ENCODE measurements at regions not wholly inside any gene's neighbourhood (a gene's known extent, or its start where the extent isn't known, plus 50 kb on each side); places are given as distances from the start of the nearest gene placed in this dataset.

DNA sequence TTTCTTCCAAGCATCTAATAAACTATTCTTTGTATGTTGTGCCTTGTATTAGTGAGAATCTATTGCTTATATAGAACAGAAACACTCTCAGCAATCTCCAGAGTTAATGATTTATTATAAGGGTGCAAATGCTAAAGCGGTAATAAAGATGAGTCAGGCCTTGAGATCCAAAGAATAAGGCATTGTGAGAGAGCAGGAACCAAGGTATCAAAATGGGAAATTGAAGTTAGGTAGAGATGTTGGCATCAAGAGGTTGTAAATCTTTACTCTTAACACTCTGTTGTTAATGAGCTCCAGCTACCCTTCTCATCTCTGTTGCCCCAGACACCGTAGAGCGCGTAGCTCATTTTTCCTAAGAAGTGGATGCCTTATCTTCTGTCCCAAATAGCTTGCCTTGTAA lies 375.2 kb downstream of the ARL4A start:
- Histone ChIP-seq H4K20me1 (ENCODE audit: insufficient read depth, low read depth, low read length) (no peaks in the 10 kb centered on the region), H3K4me2 (ENCODE audit: low read depth, low read length, poor library complexity, severe bottlenecking) (no peak overlapping the region), H3K9me3 (ENCODE audit: low read length) (no peaks in the 10 kb centered on the region), H3K79me2 (ENCODE audit: low read length) (no peaks in the 10 kb centered on the region), H3K9me2 (replicated peaks; ENCODE audit: insufficient read depth, low read length) (no peaks in the 10 kb centered on the region), H3K36me3 (ENCODE audit: insufficient read depth, low read length) (no peaks in the 10 kb centered on the region), H3K27me3 (ENCODE audit: low read length) (no peaks in the 10 kb centered on the region), H2AFZ (ENCODE audit: low read length) (no peak overlapping the region), H3K9ac (ENCODE audit: low read length) (no peak overlapping the region), H3K4me3 (ENCODE audit: low read length) (no peak overlapping the region), H3K27ac (ENCODE audit: low read length) (no peak overlapping the region), H3K4me1 (ENCODE audit: low read length) (peaks cover 3% of the 10 kb centered on the region; the same call in 1 of the 2 replicates)
- DNase-seq, result no peak

DNA sequence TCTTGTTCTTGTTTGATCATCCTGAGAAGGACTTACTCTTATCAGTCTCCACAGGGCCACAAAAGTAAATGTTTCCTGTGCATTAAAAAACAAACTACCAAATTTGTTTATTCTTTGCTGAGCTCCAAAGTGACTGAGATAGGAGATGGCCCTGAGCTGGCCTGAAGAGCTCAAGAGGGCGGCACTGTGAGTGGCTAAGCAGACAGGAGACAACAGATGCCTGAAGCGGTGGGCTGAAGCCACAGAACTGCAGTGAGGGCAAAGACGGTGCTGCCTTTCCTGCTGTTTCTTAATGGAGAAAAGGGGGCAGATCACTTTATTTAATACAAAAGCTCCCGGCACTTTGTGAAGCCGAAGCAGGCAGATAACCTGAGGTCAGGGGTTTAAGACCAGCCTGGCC lies 379.6 kb downstream of the ARL4A start:
- no peaks in the 10 kb centered on the region for H3K36me3 ChIP-seq (ENCODE audit: insufficient read depth, low read length)
- no peak overlapping the region for H3K4me2 ChIP-seq (ENCODE audit: low read depth, low read length, poor library complexity, severe bottlenecking)
- no peaks in the 10 kb centered on the region for H3K9me3 ChIP-seq (ENCODE audit: low read length)
- no peaks in the 10 kb centered on the region for H3K9me2 ChIP-seq (replicated peaks; ENCODE audit: insufficient read depth, low read length)
- no peak for DNase-seq
- H2AFZ ChIP-seq (ENCODE audit: low read length), result no peak overlapping the region
- H3K27ac ChIP-seq (ENCODE audit: low read length), result no peak overlapping the region
- no peak overlapping the region for H3K9ac ChIP-seq (ENCODE audit: low read length)
- H3K79me2 ChIP-seq (ENCODE audit: low read length), result no peaks in the 10 kb centered on the region
- no peaks in the 10 kb centered on the region for H3K4me1 ChIP-seq (ENCODE audit: low read length)
- H3K27me3 ChIP-seq (ENCODE audit: low read length), result no peaks in the 10 kb centered on the region
- H4K20me1 ChIP-seq (ENCODE audit: insufficient read depth, low read depth, low read length), result no peaks in the 10 kb centered on the region
- H3K4me3 ChIP-seq (ENCODE audit: low read length), result no peak overlapping the region

DNA sequence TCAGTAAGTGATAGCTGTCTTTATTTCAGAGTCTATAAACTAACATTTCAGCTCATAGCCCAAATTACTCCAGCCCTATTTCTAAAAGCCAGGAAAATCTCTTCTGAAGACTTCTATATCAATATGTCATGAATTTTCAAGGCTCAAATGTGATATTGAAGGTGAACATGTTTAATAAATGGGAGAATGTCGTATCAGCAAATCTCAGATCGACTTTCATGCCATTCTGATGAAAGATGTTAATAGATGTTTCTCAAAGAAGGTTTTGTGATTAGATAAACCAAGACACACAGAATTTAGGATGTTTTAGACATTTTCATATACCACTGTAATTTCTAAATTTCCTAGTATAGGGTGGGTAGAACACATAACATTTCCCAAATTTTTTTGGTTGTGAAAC lies 380.6 kb downstream of the ARL4A start:
- Histone ChIP-seq H3K4me2 (ENCODE audit: low read depth, low read length, poor library complexity, severe bottlenecking) (no peak overlapping the region), H3K36me3 (ENCODE audit: insufficient read depth, low read length) (no peaks in the 10 kb centered on the region), H3K9me3 (ENCODE audit: low read length) (no peaks in the 10 kb centered on the region), H2AFZ (ENCODE audit: low read length) (no peak overlapping the region), H3K27me3 (ENCODE audit: low read length) (no peaks in the 10 kb centered on the region), H3K4me1 (ENCODE audit: low read length) (no peaks in the 10 kb centered on the region), H4K20me1 (ENCODE audit: insufficient read depth, low read depth, low read length) (no peaks in the 10 kb centered on the region), H3K9me2 (replicated peaks; ENCODE audit: insufficient read depth, low read length) (no peaks in the 10 kb centered on the region), H3K79me2 (ENCODE audit: low read length) (no peaks in the 10 kb centered on the region), H3K27ac (ENCODE audit: low read length) (no peak overlapping the region), H3K9ac (ENCODE audit: low read length) (no peak overlapping the region), H3K4me3 (ENCODE audit: low read length) (no peak overlapping the region)
- no peak for DNase-seq

DNA sequence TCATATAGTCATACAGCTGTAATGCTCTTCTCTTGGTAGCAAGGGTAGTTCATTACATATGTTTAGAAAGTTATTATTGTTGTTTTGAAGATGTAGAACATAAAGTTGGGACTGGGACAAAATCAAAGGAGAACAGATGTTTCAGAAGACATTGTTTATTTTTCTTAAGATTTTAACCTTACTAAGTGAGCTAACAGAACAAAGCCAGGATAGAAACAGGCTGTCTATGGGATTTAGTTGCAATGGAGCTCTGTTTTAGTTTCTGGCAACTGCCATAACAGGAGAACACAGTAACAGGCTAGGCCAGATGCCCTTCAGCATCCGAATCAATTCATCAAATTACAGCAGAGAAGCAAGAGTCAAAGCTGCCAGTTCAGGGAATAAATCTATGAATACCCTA lies 382.4 kb downstream of the ARL4A start:
- Histone ChIP-seq H3K27me3 (ENCODE audit: low read length) (no peaks in the 10 kb centered on the region), H3K27ac (ENCODE audit: low read length) (no peak overlapping the region), H3K4me2 (ENCODE audit: low read depth, low read length, poor library complexity, severe bottlenecking) (no peak overlapping the region), H4K20me1 (ENCODE audit: insufficient read depth, low read depth, low read length) (no peaks in the 10 kb centered on the region), H3K4me1 (ENCODE audit: low read length) (no peaks in the 10 kb centered on the region), H3K9me2 (replicated peaks; ENCODE audit: insufficient read depth, low read length) (no peaks in the 10 kb centered on the region), H2AFZ (ENCODE audit: low read length) (no peak overlapping the region), H3K36me3 (ENCODE audit: insufficient read depth, low read length) (no peaks in the 10 kb centered on the region), H3K9me3 (ENCODE audit: low read length) (no peaks in the 10 kb centered on the region), H3K9ac (ENCODE audit: low read length) (no peak overlapping the region), H3K4me3 (ENCODE audit: low read length) (no peak overlapping the region), H3K79me2 (ENCODE audit: low read length) (no peaks in the 10 kb centered on the region)
- DNase-seq, result no peak

DNA sequence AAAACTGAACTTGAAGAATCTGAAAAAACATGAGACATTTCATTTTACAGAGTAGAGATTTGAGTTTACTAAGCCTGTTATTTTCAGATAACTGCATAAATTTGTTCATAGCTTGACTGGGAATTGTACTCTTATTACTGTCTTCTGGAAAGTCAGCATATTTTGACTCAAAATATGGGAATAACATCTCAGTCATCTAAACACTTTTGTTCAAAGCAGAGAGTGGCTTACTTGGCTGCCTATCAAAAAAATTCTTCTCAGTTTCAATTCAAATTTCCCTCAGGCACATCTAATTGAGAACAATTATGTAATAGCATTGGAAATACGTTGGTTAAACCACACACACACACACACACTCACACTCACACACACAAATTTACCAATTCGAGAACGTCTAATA lies 384.6 kb downstream of the ARL4A start:
- no peaks in the 10 kb centered on the region for H3K79me2 ChIP-seq (ENCODE audit: low read length)
- H3K9me3 ChIP-seq (ENCODE audit: low read length), result no peaks in the 10 kb centered on the region
- H2AFZ ChIP-seq (ENCODE audit: low read length), result no peak overlapping the region
- H3K27me3 ChIP-seq (ENCODE audit: low read length), result no peaks in the 10 kb centered on the region
- H3K36me3 ChIP-seq (ENCODE audit: insufficient read depth, low read length), result no peaks in the 10 kb centered on the region
- no peaks in the 10 kb centered on the region for H3K9me2 ChIP-seq (replicated peaks; ENCODE audit: insufficient read depth, low read length)
- no peak overlapping the region for H3K9ac ChIP-seq (ENCODE audit: low read length)
- DNase-seq, result no peak
- H3K27ac ChIP-seq (ENCODE audit: low read length), result no peak overlapping the region
- H3K4me3 ChIP-seq (ENCODE audit: low read length), result no peak overlapping the region
- H3K4me2 ChIP-seq (ENCODE audit: low read depth, low read length, poor library complexity, severe bottlenecking), result no peak overlapping the region
- H4K20me1 ChIP-seq (ENCODE audit: insufficient read depth, low read depth, low read length), result no peaks in the 10 kb centered on the region
- H3K4me1 ChIP-seq (ENCODE audit: low read length), result no peaks in the 10 kb centered on the region

DNA sequence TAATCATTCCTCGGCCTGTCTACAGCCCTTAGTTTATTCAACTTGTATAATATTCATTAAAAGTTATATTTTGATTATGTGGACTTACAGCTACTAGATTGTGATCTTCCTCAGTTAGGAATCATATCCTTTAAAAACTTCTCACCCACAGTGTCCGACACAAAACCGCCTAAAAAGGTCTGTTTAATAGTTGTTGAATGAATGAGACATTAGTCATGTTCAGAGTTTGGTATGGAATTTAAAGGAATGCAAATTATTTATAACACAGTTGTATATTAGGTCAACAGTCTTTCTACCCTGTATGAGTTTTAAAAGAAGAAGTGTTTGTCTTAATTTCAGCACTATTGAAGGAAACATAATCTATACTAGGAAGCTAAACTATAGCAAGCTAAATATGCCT lies 390.0 kb downstream of the ARL4A start:
- Histone ChIP-seq H3K4me1 (ENCODE audit: low read length) (no peaks in the 10 kb centered on the region), H3K36me3 (ENCODE audit: insufficient read depth, low read length) (no peaks in the 10 kb centered on the region), H3K9me3 (ENCODE audit: low read length) (no peaks in the 10 kb centered on the region), H3K27me3 (ENCODE audit: low read length) (no peaks in the 10 kb centered on the region), H4K20me1 (ENCODE audit: insufficient read depth, low read depth, low read length) (no peaks in the 10 kb centered on the region), H3K79me2 (ENCODE audit: low read length) (no peaks in the 10 kb centered on the region), H2AFZ (ENCODE audit: low read length) (no peak overlapping the region), H3K4me3 (ENCODE audit: low read length) (no peak overlapping the region), H3K9me2 (replicated peaks; ENCODE audit: insufficient read depth, low read length) (no peaks in the 10 kb centered on the region), H3K27ac (ENCODE audit: low read length) (no peak overlapping the region), H3K9ac (ENCODE audit: low read length) (no peak overlapping the region), H3K4me2 (ENCODE audit: low read depth, low read length, poor library complexity, severe bottlenecking) (no peak overlapping the region)
- no peak for DNase-seq

DNA sequence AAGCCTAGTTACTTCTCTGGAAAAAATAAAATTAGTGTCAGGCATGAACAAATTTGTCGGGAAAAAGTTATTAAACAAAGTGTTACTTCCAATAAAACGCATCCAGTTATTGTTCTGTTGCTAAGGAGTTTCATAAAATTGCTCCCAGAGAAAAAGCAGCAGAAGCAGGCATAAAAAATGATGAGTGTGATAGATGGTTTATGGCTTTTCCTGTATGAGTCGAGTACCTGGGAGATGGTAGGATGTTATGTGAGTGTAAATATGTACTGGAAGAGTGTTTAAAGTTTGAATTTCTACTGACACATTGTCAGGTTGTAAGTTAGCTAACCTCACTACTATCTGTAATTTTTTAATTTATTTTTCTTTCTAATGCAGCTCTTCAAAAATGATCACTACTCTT lies 390.7 kb downstream of the ARL4A start:
- Histone ChIP-seq H3K4me2 (ENCODE audit: low read depth, low read length, poor library complexity, severe bottlenecking) (no peak overlapping the region), H3K4me1 (ENCODE audit: low read length) (no peaks in the 10 kb centered on the region), H3K4me3 (ENCODE audit: low read length) (no peak overlapping the region), H2AFZ (ENCODE audit: low read length) (no peak overlapping the region), H4K20me1 (ENCODE audit: insufficient read depth, low read depth, low read length) (no peaks in the 10 kb centered on the region), H3K9me3 (ENCODE audit: low read length) (no peaks in the 10 kb centered on the region), H3K79me2 (ENCODE audit: low read length) (no peaks in the 10 kb centered on the region), H3K9ac (ENCODE audit: low read length) (no peak overlapping the region), H3K9me2 (replicated peaks; ENCODE audit: insufficient read depth, low read length) (no peaks in the 10 kb centered on the region), H3K36me3 (ENCODE audit: insufficient read depth, low read length) (no peaks in the 10 kb centered on the region), H3K27ac (ENCODE audit: low read length) (no peak overlapping the region), H3K27me3 (ENCODE audit: low read length) (no peaks in the 10 kb centered on the region)
- DNase-seq, result no peak

DNA sequence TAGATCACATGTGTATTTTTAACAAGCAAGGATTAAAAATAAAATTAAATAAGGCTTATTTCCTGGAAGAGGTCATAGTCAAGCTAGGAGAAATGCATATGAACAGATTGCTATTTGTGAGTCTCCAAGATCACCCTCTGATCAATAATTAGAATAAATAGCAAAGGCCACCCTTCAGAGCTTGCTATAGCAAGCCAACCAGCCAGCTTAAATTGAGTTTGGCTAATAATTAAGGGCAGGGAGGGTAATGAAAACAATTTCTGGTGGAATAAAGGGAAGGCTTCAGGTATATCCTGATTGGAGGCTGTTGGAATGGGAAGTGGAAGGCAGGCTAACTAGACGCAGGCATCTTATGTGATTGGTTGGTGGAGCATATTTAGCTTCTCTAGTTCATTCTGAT lies 403.5 kb downstream of the ARL4A start:
- H3K9me2 ChIP-seq (replicated peaks; ENCODE audit: insufficient read depth, low read length), result no peaks in the 10 kb centered on the region
- no peaks in the 10 kb centered on the region for H3K36me3 ChIP-seq (ENCODE audit: insufficient read depth, low read length)
- no peaks in the 10 kb centered on the region for H3K79me2 ChIP-seq (ENCODE audit: low read length)
- H3K9ac ChIP-seq (ENCODE audit: low read length), result no peak overlapping the region
- no peaks in the 10 kb centered on the region for H3K27me3 ChIP-seq (ENCODE audit: low read length)
- H3K27ac ChIP-seq (ENCODE audit: low read length), result no peak overlapping the region
- no peaks in the 10 kb centered on the region for H3K4me1 ChIP-seq (ENCODE audit: low read length)
- no peak overlapping the region for H3K4me2 ChIP-seq (ENCODE audit: low read depth, low read length, poor library complexity, severe bottlenecking)
- no peak for DNase-seq
- H2AFZ ChIP-seq (ENCODE audit: low read length), result no peak overlapping the region
- H3K4me3 ChIP-seq (ENCODE audit: low read length), result no peak overlapping the region
- no peaks in the 10 kb centered on the region for H4K20me1 ChIP-seq (ENCODE audit: insufficient read depth, low read depth, low read length)
- H3K9me3 ChIP-seq (ENCODE audit: low read length), result no peaks in the 10 kb centered on the region
